HEK293T (cell line): ENCODE measurements at regions not wholly inside any gene's neighbourhood (a gene's known extent, or its start where the extent isn't known, plus 50 kb on each side); places are given as distances from the start of the nearest gene placed in this dataset.

Source experiments
- FOXK2 ChIP-seq: fragments of 450-650 bp; IDR thresholded peaks from 2 replicates; pipeline ENCODE4 v1.6.1; 2016; ENCODE audit warnings: mild to moderate bottlenecking
- HDGF ChIP-seq: fragments of 450-650 bp; IDR thresholded peaks from 2 replicates; pipeline ENCODE4 v1.6.1; 2017; ENCODE audit warnings: antibody characterized with exemption, borderline replicate concordance

DNA sequence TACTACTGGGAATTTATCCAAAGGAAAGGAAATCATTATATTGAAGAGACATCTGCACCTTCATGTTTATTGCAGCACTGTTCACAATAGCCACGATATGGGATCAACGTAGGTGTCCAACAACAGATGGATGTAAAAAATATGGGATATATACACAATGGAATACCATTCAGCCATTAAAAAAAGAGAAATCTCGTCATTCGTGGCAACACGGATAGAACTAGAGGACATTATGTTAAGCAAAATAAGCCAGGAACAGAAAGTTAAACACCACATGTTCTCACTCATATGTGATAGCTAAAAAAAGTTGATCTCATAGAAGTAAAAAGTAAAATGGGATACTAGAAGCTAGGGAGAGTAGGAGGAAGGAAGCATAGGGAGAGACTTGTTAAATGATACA is 82.9 kb upstream of the CLMN start:
- no peak for TF ChIP-seq FOXK2
- no peak for TF ChIP-seq HDGF
